SK-N-SH (cell line): ENCODE measurements at regions not wholly inside any gene's neighbourhood (a gene's known extent, or its start where the extent isn't known, plus 50 kb on each side); places are given as distances from the start of the nearest gene placed in this dataset.

Experiments used
- IRF3 ChIP-seq: fragments of 150-350 bp; IDR thresholded peaks from 2 replicates; pipeline ENCODE4 v1.6.1; 2016; ENCODE audit warnings: mild to moderate bottlenecking, low read depth, low read length
- RFX5 ChIP-seq: IDR thresholded peaks from 2 replicates; pipeline ENCODE4 v1.6.1; 2012; ENCODE audit warnings: mild to moderate bottlenecking, improper control_type of control experiment, low read length
- TF ChIP-seq, protein P1 (sequence below): fragments of 200-600 bp; sonication (generic); IDR thresholded peaks from 2 replicates; pipeline ENCODE4 v1.6.1; 2017; ENCODE audit warnings: antibody characterized with exemption, mild to moderate bottlenecking, moderate library complexity

DNA sequence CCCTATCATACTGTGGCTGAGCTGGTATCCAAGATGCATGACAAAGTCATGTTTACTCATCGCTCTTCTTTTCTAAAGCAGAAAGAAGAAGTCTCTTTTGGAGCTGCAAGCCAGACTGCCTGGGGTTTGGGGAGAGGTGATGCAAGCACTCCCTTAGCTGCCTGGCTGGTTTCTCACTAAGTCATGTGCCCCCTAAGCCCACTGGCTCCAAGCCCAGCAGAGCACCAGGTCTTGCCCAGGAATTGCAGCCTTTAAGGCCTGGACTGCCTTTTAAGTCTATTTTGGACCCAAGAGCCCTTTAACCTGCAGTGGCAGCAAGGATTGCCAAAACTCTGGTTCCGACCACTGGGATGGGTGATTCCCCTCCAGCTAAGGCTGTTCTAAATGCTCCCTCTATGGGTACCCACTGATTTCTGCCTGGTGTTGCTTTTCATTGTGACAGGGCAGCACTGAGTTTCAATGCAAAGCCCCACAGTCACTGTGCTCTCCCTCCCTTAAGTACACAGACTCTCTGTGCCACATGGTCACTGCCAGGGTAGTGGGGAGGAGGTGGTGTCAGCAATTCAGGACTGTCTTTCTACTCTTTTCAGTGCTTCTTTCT is 548.6 kb downstream of the TLL1 start:
- TF ChIP-seq IRF3 (no peak), RFX5 (no peak)
- TF ChIP-seq, protein P1, sequence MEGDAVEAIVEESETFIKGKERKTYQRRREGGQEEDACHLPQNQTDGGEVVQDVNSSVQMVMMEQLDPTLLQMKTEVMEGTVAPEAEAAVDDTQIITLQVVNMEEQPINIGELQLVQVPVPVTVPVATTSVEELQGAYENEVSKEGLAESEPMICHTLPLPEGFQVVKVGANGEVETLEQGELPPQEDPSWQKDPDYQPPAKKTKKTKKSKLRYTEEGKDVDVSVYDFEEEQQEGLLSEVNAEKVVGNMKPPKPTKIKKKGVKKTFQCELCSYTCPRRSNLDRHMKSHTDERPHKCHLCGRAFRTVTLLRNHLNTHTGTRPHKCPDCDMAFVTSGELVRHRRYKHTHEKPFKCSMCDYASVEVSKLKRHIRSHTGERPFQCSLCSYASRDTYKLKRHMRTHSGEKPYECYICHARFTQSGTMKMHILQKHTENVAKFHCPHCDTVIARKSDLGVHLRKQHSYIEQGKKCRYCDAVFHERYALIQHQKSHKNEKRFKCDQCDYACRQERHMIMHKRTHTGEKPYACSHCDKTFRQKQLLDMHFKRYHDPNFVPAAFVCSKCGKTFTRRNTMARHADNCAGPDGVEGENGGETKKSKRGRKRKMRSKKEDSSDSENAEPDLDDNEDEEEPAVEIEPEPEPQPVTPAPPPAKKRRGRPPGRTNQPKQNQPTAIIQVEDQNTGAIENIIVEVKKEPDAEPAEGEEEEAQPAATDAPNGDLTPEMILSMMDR: no peak
